Esophagus (tissue), 2 donors: ENCODE measurements at regions not wholly inside any gene's neighbourhood (a gene's known extent, or its start where the extent isn't known, plus 50 kb on each side); places are given as distances from the start of the nearest gene placed in this dataset.

Experiments
- H3K27ac ChIP-seq, 2 donors: one replicate each; pipeline ENCODE4 v1.5.1; 2013; ENCODE audit warnings: low read depth in 2 of 2, mild to moderate bottlenecking in 2 of 2, inconsistent platforms in 1 of 2, low read length in 1 of 2, moderate library complexity in 1 of 2
- H3K27me3 ChIP-seq, 2 donors: one replicate each; pipeline ENCODE4 v1.6.1; 2013; ENCODE audit warnings: low read length in 2 of 2, control low read depth in 1 of 2, mild to moderate bottlenecking in 1 of 2; ENCODE audit not compliant: insufficient read depth in 2 of 2, control insufficient read depth in 1 of 2
- H3K36me3 ChIP-seq, 2 donors: one replicate each; pipeline ENCODE4 v1.6.1; 2013; ENCODE audit warnings: low read length in 1 of 2; ENCODE audit not compliant: control insufficient read depth in 2 of 2, insufficient read depth in 2 of 2
- H3K4me1 ChIP-seq, 2 donors: one replicate each; pipeline ENCODE4 v1.6.1; 2013; ENCODE audit warnings: low read length in 1 of 2; ENCODE audit not compliant: control insufficient read depth in 2 of 2, insufficient read depth in 2 of 2
- H3K4me3 ChIP-seq, 2 donors: one replicate each; pipeline ENCODE4 v1.5.1; 2013; ENCODE audit warnings: low read length in 2 of 2, mild to moderate bottlenecking in 2 of 2, low read depth in 1 of 2, moderate library complexity in 1 of 2
- H3K9me3 ChIP-seq, 2 donors: one replicate each; pipeline ENCODE4 v1.6.1; 2013; ENCODE audit warnings: mild to moderate bottlenecking in 2 of 2, low read depth in 1 of 2, low read length in 1 of 2, moderate library complexity in 1 of 2; ENCODE audit not compliant: control insufficient read depth in 2 of 2, insufficient read depth in 1 of 2
- WGBS, 2 donors: extraction: QIAGEN DNeasy Blood & Tissue Kit; methylation state at CpG; one replicate each; pipeline ENCODE4 v1.1.7; 2013; 5-methylcytosine and 5-hydroxymethylcytosine counted together
- donor health status: healthy with polysubstance abuse.
- donor health status: Bipolar disorder and iron deficiency.

DNA sequence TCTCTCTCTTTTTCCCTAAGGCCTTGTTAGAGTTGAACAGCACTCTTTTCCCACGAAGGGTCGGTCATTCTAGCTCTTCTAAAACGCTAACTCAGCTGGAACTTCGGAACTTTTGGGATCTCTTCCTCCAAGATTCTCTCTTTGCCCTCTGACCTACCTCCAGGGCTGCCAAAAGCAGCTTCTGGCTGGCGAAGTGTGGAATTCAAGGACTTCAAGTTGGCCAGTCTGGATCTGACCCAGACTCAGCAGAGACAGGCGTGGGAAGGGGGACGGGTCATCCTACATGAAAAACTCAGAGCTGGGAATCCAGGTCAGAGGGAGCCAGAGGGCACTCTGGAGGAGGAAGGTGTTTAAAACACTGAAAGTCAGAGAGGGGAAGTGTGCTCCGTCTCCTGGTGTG, 305.5 kb upstream of the HDAC4 start:
- Histone ChIP-seq H3K4me1 (no peaks in the 10 kb centered on the region), H3K4me3 (no peak overlapping the region), H3K27me3 (no peaks in the 10 kb centered on the region), H3K36me3 (no peaks in the 10 kb centered on the region), H3K27ac (no peak overlapping the region), H3K9me3 (peaks cover 3 to 14% of the 10 kb centered on the region in 2 donors)
- 38 to 45% methylated on average over 8 of the region's 8 CpGs for WGBS, 2 donors

DNA sequence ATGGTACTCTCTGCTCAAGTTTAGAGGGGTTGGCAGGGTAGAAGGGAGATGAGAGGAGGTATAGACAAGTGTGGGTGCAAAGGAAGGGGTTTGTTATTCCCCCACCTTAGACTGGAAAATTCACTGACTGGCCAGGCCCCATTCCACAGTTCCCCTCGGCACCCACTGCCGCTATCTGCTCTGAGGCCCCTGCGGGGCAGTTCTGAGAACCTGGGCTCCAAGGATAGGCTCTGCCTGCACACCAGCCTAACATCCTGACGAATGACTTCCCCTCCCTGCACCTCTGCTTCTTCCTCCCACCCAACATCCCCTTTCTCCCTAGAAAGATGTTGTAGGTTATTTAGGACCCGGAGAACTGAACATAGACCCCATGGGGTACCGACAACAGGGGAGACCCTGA, 303.9 kb upstream of the HDAC4 start:
- no peaks in the 10 kb centered on the region for H3K4me1 ChIP-seq
- no peaks in the 10 kb centered on the region for H3K36me3 ChIP-seq
- 85 to 95% methylated on average over 6 of the region's 6 CpGs for WGBS, 2 donors
- no peak overlapping the region for H3K27ac ChIP-seq
- H3K27me3 ChIP-seq, result no peaks in the 10 kb centered on the region
- no peak overlapping the region for H3K4me3 ChIP-seq
- H3K9me3 ChIP-seq, result peaks cover 3 to 11% of the 10 kb centered on the region in 2 donors

- Histone ChIP-seq H3K9me3 (peaks cover 3 to 11% of the 10 kb centered on the region in 2 donors), H3K27ac (no peak overlapping the region), H3K4me1 (no peaks in the 10 kb centered on the region), H3K36me3 (no peaks in the 10 kb centered on the region), H3K27me3 (no peaks in the 10 kb centered on the region), H3K4me3 (no peak overlapping the region)
- WGBS, 2 donors, result 86 to 91% methylated on average over 3 of the region's 3 CpGs
These were observed 303.0 kb upstream of the HDAC4 start for GRCh38 chr2:239703834-239704233.

GRCh38 chr2:239700686-239701345, 300.0 kb upstream of the HDAC4 start:
- Histone ChIP-seq H3K9me3 (no peaks in the 10 kb centered on the region), H3K4me1 (no peaks in the 10 kb centered on the region), H3K27me3 (no peaks in the 10 kb centered on the region), H3K36me3 (no peaks in the 10 kb centered on the region), H3K4me3 (no peak overlapping the region), H3K27ac (no peak overlapping the region)
- 73 to 76% methylated on average over 10 of the region's 10 CpGs for WGBS, 2 donors

GRCh38 chr2:239697399-239698164, 296.8 kb upstream of the HDAC4 start:
- Histone ChIP-seq H3K4me3 (no peak overlapping the region), H3K27me3 (no peaks in the 10 kb centered on the region), H3K9me3 (no peaks in the 10 kb centered on the region), H3K4me1 (no peaks in the 10 kb centered on the region), H3K27ac (no peak overlapping the region), H3K36me3 (no peaks in the 10 kb centered on the region)
- WGBS, 2 donors, result 84 to 85% methylated on average over 22 of the region's 22 CpGs

DNA sequence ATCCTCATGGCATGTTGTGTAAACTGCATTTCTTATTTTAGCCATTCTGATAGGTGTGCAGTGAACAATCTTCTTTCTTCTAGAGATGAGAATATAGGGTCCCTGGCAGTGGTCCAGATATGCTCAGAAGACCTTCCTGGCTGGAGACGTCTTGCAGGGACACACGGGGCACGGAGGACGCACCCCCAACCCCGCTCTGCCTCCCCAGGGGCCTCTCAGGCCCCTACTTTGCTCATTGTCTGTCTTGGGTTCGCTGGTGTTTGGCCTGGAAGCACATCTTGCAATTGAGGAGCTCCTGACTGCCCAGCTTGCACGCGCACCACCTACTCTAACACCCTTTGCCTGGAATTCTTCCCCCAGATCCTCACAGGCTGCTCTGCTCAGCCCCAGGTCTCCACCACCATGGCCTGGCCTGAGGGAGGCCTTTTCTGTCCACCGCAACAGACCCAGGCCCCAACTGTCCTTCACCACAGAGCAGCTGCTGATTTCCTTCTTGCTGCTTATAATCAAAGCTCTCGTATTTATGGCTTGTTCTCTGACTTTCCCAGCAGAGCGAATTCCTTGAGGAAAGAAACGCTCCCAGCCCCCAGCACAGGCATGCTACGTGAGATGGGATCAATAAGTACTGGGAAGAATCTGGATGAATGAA, 295.9 kb upstream of the HDAC4 start:
- Histone ChIP-seq H3K4me1 (no peaks in the 10 kb centered on the region), H3K9me3 (no peaks in the 10 kb centered on the region), H3K27me3 (no peaks in the 10 kb centered on the region), H3K36me3 (no peaks in the 10 kb centered on the region), H3K27ac (no peak overlapping the region), H3K4me3 (no peak overlapping the region)
- 78 to 90% methylated on average over 13 of the region's 13 CpGs for WGBS, 2 donors

DNA sequence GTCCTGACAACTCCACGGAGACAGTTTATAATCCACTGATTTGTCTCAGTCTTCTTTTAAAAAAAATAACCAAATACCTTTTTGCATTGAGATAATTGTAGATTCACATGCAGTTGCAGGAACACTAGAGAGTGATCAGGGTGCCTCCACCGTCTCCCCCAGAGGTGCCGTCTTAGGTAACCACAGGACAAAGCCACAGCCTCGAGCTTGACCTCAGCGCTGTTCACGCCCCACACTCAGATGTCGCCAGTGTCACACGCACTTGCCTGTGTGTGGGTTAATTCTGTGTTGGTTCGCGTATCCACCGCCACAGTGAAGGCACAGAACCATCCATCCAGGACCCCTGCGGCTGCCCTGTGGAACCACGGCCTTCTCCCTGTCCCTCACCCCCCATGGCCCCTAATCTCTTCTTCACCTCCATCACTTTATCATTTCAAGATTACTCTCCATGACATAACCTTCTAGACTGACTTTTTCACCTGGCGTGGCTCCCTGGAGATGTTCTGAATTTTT, 295.0 kb upstream of the HDAC4 start:
- no peaks in the 10 kb centered on the region for H3K27me3 ChIP-seq
- H3K27ac ChIP-seq, result no peak overlapping the region
- 88 to 89% methylated on average over 14 of the region's 14 CpGs for WGBS, 2 donors
- H3K4me3 ChIP-seq, result no peak overlapping the region
- no peaks in the 10 kb centered on the region for H3K9me3 ChIP-seq
- H3K36me3 ChIP-seq, result no peaks in the 10 kb centered on the region
- no peaks in the 10 kb centered on the region for H3K4me1 ChIP-seq

- 91 to 92% methylated on average over 6 of the region's 6 CpGs for WGBS, 2 donors
- H3K36me3 ChIP-seq, result no peaks in the 10 kb centered on the region
- no peaks in the 10 kb centered on the region for H3K4me1 ChIP-seq
- no peaks in the 10 kb centered on the region for H3K9me3 ChIP-seq
- no peak overlapping the region for H3K4me3 ChIP-seq
- H3K27ac ChIP-seq, result no peak overlapping the region
- H3K27me3 ChIP-seq, result no peaks in the 10 kb centered on the region
These were observed 294.4 kb upstream of the HDAC4 start for GRCh38 chr2:239695106-239695727.

DNA sequence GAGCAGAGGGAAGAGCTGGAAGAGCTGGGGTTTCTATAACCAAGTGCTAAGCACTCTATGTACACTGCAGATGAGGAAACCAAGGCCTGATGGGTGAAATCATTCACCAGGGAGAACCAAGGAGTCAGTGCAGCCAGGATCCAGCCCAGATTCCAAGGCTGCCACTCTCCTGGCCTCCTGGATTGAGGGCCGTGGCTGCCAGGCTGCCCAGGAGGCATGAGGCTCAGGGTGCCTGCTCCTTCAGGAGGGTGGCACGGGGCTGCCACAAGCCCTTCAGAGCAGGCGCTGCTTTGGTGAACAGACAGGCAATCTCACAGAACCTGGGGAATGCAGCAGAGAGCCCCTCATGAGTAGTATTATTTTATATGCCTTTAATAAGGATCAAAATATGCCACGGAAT, 293.7 kb upstream of the HDAC4 start:
- no peaks in the 10 kb centered on the region for H3K9me3 ChIP-seq
- no peaks in the 10 kb centered on the region for H3K36me3 ChIP-seq
- no peak overlapping the region for H3K27ac ChIP-seq
- WGBS, 2 donors, result 65 to 77% methylated on average over 4 of the region's 4 CpGs
- H3K4me1 ChIP-seq, result no peaks in the 10 kb centered on the region
- no peaks in the 10 kb centered on the region for H3K27me3 ChIP-seq
- H3K4me3 ChIP-seq, result no peak overlapping the region
